H9 (cell line): ENCODE measurements at regions not wholly inside any gene's neighbourhood (a gene's known extent, or its start where the extent isn't known, plus 50 kb on each side); places are given as distances from the start of the nearest gene placed in this dataset.
"Not testable (repeated sequence)": the region's sequence is repeated elsewhere in the genome, so short reads cannot be mapped to it uniquely, and the experiment has no call there.

ENCODE experiments used
- DNase-seq: peaks from one replicate; pipeline ENCODE4 v3.0.0-alpha.2; 2017
- H2AFZ ChIP-seq: one replicate; pipeline ENCODE4 v1.6.1; 2013; ENCODE audit warnings: mild to moderate bottlenecking, low read length, control low read depth, moderate library complexity
- H2AK5ac ChIP-seq: 2 replicates; pipeline ENCODE4 v1.6.1; 2013; ENCODE audit warnings: low read length, control low read depth, mixed read lengths; ENCODE audit not compliant: insufficient read length
- H2BK120ac ChIP-seq: one replicate; pipeline ENCODE4 v1.6.1; 2013; ENCODE audit warnings: low read depth, mild to moderate bottlenecking, low read length, control low read depth, inconsistent platforms; ENCODE audit not compliant: poor library complexity, severe bottlenecking
- H2BK12ac ChIP-seq: 2 replicates; pipeline ENCODE4 v1.6.1; 2013; ENCODE audit warnings: low read length, control low read depth, mixed read lengths, low read depth; ENCODE audit not compliant: insufficient read length
- H2BK15ac ChIP-seq: 2 replicates; pipeline ENCODE4 v1.6.1; 2013; ENCODE audit warnings: low read depth, low read length, control low read depth
- H2BK20ac ChIP-seq: one replicate; pipeline ENCODE4 v1.6.1; 2013; ENCODE audit warnings: low read depth, mild to moderate bottlenecking, low read length, control low read depth, inconsistent platforms; ENCODE audit not compliant: poor library complexity, severe bottlenecking
- H2BK5ac ChIP-seq: 2 replicates; pipeline ENCODE4 v1.6.1; 2013; ENCODE audit warnings: low read length, control low read depth, mixed read lengths; ENCODE audit not compliant: insufficient read length
- H3K14ac ChIP-seq: 2 replicates; pipeline ENCODE4 v1.6.1; 2013; ENCODE audit warnings: low read length, control low read depth; ENCODE audit not compliant: insufficient read depth
- H3K18ac ChIP-seq: 2 replicates; pipeline ENCODE4 v1.6.1; 2013; ENCODE audit warnings: low read depth, mild to moderate bottlenecking, mixed read lengths, low read length, control low read depth; ENCODE audit not compliant: insufficient read length
- H3K23ac ChIP-seq: 2 replicates; pipeline ENCODE4 v1.6.1; 2013; ENCODE audit warnings: low read length, control low read depth, mixed read lengths, low read depth; ENCODE audit not compliant: insufficient read length
- H3K23me2 ChIP-seq: 2 replicates; pipeline ENCODE4 v1.6.1; 2013; ENCODE audit warnings: low read depth, mild to moderate bottlenecking, mixed read lengths, low read length, control low read depth; ENCODE audit not compliant: insufficient read length, poor library complexity, severe bottlenecking
- H3K27ac ChIP-seq: 2 replicates; pipeline ENCODE4 v1.5.1; 2013; ENCODE audit warnings: low read length, control low read depth, mixed read lengths, low read depth; ENCODE audit not compliant: insufficient read length
- H3K27me3 ChIP-seq: 2 replicates; pipeline ENCODE4 v1.6.1; 2013; ENCODE audit warnings: low read length, control low read depth, inconsistent platforms; ENCODE audit not compliant: insufficient read depth
- H3K4ac ChIP-seq: 2 replicates; pipeline ENCODE4 v1.6.1; 2013; ENCODE audit warnings: low read depth, mild to moderate bottlenecking, control low read depth, inconsistent platforms, low read length, moderate library complexity
- H3K4me1 ChIP-seq: 2 replicates; pipeline ENCODE4 v1.6.1; 2013; ENCODE audit warnings: low read length, control low read depth, inconsistent platforms; ENCODE audit not compliant: insufficient read depth
- H3K4me2 ChIP-seq: 2 replicates; pipeline ENCODE4 v1.6.1; 2013; ENCODE audit warnings: low read length, control low read depth, mixed read lengths; ENCODE audit not compliant: insufficient read length, insufficient read depth
- H3K56ac ChIP-seq: 2 replicates; pipeline ENCODE4 v1.6.1; 2013; ENCODE audit warnings: low read depth, mild to moderate bottlenecking, mixed read lengths, low read length, control low read depth; ENCODE audit not compliant: insufficient read length
- H3K79me1 ChIP-seq: 2 replicates; pipeline ENCODE4 v1.6.1; 2013; ENCODE audit warnings: low read depth, mild to moderate bottlenecking, moderate library complexity, low read length, control low read depth, inconsistent platforms; ENCODE audit not compliant: insufficient read depth, poor library complexity, severe bottlenecking
- H3K79me2 ChIP-seq: 2 replicates; pipeline ENCODE4 v1.6.1; 2013; ENCODE audit warnings: low read length, control low read depth, inconsistent platforms; ENCODE audit not compliant: insufficient read depth
- H3K9ac ChIP-seq: 2 replicates; pipeline ENCODE4 v1.6.1; 2013; ENCODE audit warnings: low read length, control low read depth, mixed read lengths; ENCODE audit not compliant: insufficient read length; ENCODE audit errors: extremely low read depth
- H3K9me3 ChIP-seq: one replicate; pipeline ENCODE4 v1.6.1; 2013; ENCODE audit warnings: low read depth, low read length, inconsistent platforms; ENCODE audit not compliant: control insufficient read depth
- H3T11ph ChIP-seq: one replicate; pipeline ENCODE4 v1.6.1; 2013; ENCODE audit warnings: mild to moderate bottlenecking, low read length, control low read depth, inconsistent platforms
- H4K20me1 ChIP-seq: one replicate; pipeline ENCODE4 v1.6.1; 2013; ENCODE audit not compliant: control insufficient read depth, insufficient read length, insufficient read depth
- H4K5ac ChIP-seq: 2 replicates; pipeline ENCODE4 v1.6.1; 2013; ENCODE audit warnings: low read depth, mild to moderate bottlenecking, mixed read lengths, low read length, control low read depth; ENCODE audit not compliant: insufficient read length
- H4K8ac ChIP-seq: replicated peaks from 2 replicates; pipeline ENCODE4 v1.6.1; 2013; ENCODE audit warnings: low read length, control low read depth, mixed read lengths, low read depth; ENCODE audit not compliant: insufficient read length
- H4K91ac ChIP-seq: 2 replicates; pipeline ENCODE4 v1.6.1; 2013; ENCODE audit warnings: low read depth, mild to moderate bottlenecking, moderate library complexity, mixed read lengths, low read length, control low read depth; ENCODE audit not compliant: insufficient read length
- H3K27ac Mint-ChIP-seq, 3 experiments: 2 replicates in 2 of 3; 3 replicates in 1 of 3; pipeline ENCODE4 v1.8.0; 2020 to 2021; ENCODE audit warnings: mixed read lengths in 3 of 3, mild to moderate bottlenecking in 1 of 3, moderate library complexity in 1 of 3
- H3K27me3 Mint-ChIP-seq: 2 replicates; pipeline ENCODE4 v1.8.0; 2021; ENCODE audit warnings: low read depth, mild to moderate bottlenecking, moderate library complexity, mixed read lengths
- H3K36me3 Mint-ChIP-seq, 3 experiments: 2 replicates in 2 of 3; 3 replicates in 1 of 3; pipeline ENCODE4 v1.8.0; 2020 to 2021; ENCODE audit warnings: low read depth in 3 of 3, mixed read lengths in 3 of 3; ENCODE audit not compliant: insufficient read depth in 1 of 3
- H3K4me1 Mint-ChIP-seq, 2 experiments: 2 replicates each; pipeline ENCODE4 v1.8.0; 2020; ENCODE audit warnings: mixed read lengths in 2 of 2
- H3K4me3 Mint-ChIP-seq, 2 experiments: 2 replicates in 1 of 2; 3 replicates in 1 of 2; pipeline ENCODE4 v1.8.0; 2020 to 2021; ENCODE audit warnings: mild to moderate bottlenecking in 2 of 2, mixed read lengths in 2 of 2, moderate library complexity in 1 of 2
- H3K9me3 Mint-ChIP-seq, 2 experiments: 2 replicates in 1 of 2; 3 replicates in 1 of 2; pipeline ENCODE4 v1.8.0; 2020; ENCODE audit warnings: mild to moderate bottlenecking in 2 of 2, mixed read lengths in 2 of 2, moderate library complexity in 1 of 2
- CTCF ChIP-seq: fragments of 200-600 bp; sonication (generic); conservative IDR thresholded peaks from 3 replicates; pipeline ENCODE4 v1.8.0; 2021; ENCODE audit warnings: antibody characterized with exemption, mild to moderate bottlenecking
- WGBS: extraction: QIAGEN DNeasy Blood & Tissue Kit; methylation state at CpG from one replicate; pipeline ENCODE4 v1.1.7; 2013; ENCODE audit warnings: missing lambda C conversion rate, low lambda C conversion rate, mixed read lengths; ENCODE audit not compliant: insufficient read length; ENCODE audit errors: extremely low coverage; 5-methylcytosine and 5-hydroxymethylcytosine counted together

GRCh38 chr4:111960241-111960667 lies 185.0 kb upstream of the FAM241A start:
- no peak overlapping the region for H4K5ac ChIP-seq
- H4K8ac ChIP-seq, result no peak overlapping the region
- no peak overlapping the region for H2BK120ac ChIP-seq
- H3K36me3 Mint-ChIP-seq, result no peaks in the 10 kb centered on the region
- no peaks in the 10 kb centered on the region for H3K4me1 Mint-ChIP-seq
- WGBS, result no CpG with 5 or more reads among the region's 2 CpGs
- H3K4me3 Mint-ChIP-seq, result no peak overlapping the region
- H2BK5ac ChIP-seq, result no peak overlapping the region
- H3K27ac ChIP-seq, result no peak overlapping the region
- no peak overlapping the region; the same call in 1 of the 2 replicates for H2BK15ac ChIP-seq
- H2BK12ac ChIP-seq, result no peak overlapping the region
- no peak overlapping the region for H2AK5ac ChIP-seq
- H3K14ac ChIP-seq, result no peak overlapping the region
- no peak for TF ChIP-seq CTCF
- H3K27ac Mint-ChIP-seq, result no peak overlapping the region
- no peaks in the 10 kb centered on the region for H3K23me2 ChIP-seq
- no peaks in the 10 kb centered on the region for H4K20me1 ChIP-seq
- H3K56ac ChIP-seq, result no peak overlapping the region
- H3K9me3 Mint-ChIP-seq, result no peaks in the 10 kb centered on the region
- H3T11ph ChIP-seq, result no peak overlapping the region
- H4K91ac ChIP-seq, result no peak overlapping the region
- H3K18ac ChIP-seq, result no peak overlapping the region
- no peak overlapping the region for H3K4me2 ChIP-seq
- H3K4ac ChIP-seq, result no peak overlapping the region
- no peaks in the 10 kb centered on the region for H3K27me3 ChIP-seq
- H2AFZ ChIP-seq, result no peak overlapping the region
- H3K27me3 Mint-ChIP-seq, result no peaks in the 10 kb centered on the region
- H3K23ac ChIP-seq, result no peak overlapping the region
- no peak overlapping the region for H2BK20ac ChIP-seq
- no peaks in the 10 kb centered on the region for H3K4me1 ChIP-seq
- no peak overlapping the region for H3K9ac ChIP-seq
- DNase-seq, result no peak
- H3K79me2 ChIP-seq, result no peaks in the 10 kb centered on the region
- H3K9me3 ChIP-seq, result no peaks in the 10 kb centered on the region
- H3K79me1 ChIP-seq, result no peaks in the 10 kb centered on the region

GRCh38 chr4:111961026-111961425 lies 184.2 kb upstream of the FAM241A start:
- H3K9me3 Mint-ChIP-seq, H2BK5ac ChIP-seq, H3K23ac ChIP-seq, H3K79me2 ChIP-seq, H4K8ac ChIP-seq, H2AK5ac ChIP-seq, H3K14ac ChIP-seq, H2AFZ ChIP-seq, H2BK120ac ChIP-seq, H4K91ac ChIP-seq, DNase-seq, H3K18ac ChIP-seq, H3K27ac Mint-ChIP-seq, H3K27me3 Mint-ChIP-seq, H3K27me3 ChIP-seq, H3K4me1 ChIP-seq, H4K20me1 ChIP-seq, H2BK12ac ChIP-seq, H2BK20ac ChIP-seq, H3T11ph ChIP-seq, H3K27ac ChIP-seq, H2BK15ac ChIP-seq, H3K56ac ChIP-seq, H3K79me1 ChIP-seq, H4K5ac ChIP-seq, H3K4me3 Mint-ChIP-seq, H3K4me1 Mint-ChIP-seq, H3K9ac ChIP-seq, H3K9me3 ChIP-seq, H3K23me2 ChIP-seq, H3K36me3 Mint-ChIP-seq, H3K4ac ChIP-seq, H3K4me2 ChIP-seq: not testable (repeated sequence)
- WGBS, result no CpG with 5 or more reads among the region's 5 CpGs
